GM23338 (cell line): ENCODE measurements at regions not wholly inside any gene's neighbourhood (a gene's known extent, or its start where the extent isn't known, plus 50 kb on each side); places are given as distances from the start of the nearest gene placed in this dataset.

Experiments used
- ATAC-seq: fragments of 200-7000 bp; cut with Tn5 transposase; 3 replicates; pipeline ENCODE4 v1.9.1; 2020
- DNase-seq: peaks from one replicate; pipeline ENCODE4 v3.0.0-alpha.2; 2015; ENCODE audit warnings: low spot score
- H2AFZ ChIP-seq: fragments of 200-600 bp; sonication (generic); 2 replicates; pipeline ENCODE4 v1.8.0; 2016; ENCODE audit warnings: antibody characterized with exemption, mild to moderate bottlenecking, moderate library complexity
- H3F3A ChIP-seq: fragments of 200-600 bp; sonication (generic); replicated peaks from 2 replicates; pipeline ENCODE4 v1.8.0; 2017; ENCODE audit warnings: antibody characterized with exemption, mixed run types, low read depth
- H3K27ac ChIP-seq: fragments of 200-600 bp; sonication (generic); 2 replicates; pipeline ENCODE4 v1.6.1; 2016; ENCODE audit warnings: low read depth
- H3K27me3 ChIP-seq: fragments of 200-600 bp; sonication (generic); 2 replicates; pipeline ENCODE4 v1.8.0; 2016; ENCODE audit warnings: mild to moderate bottlenecking, mixed run types, moderate library complexity; ENCODE audit not compliant: insufficient read depth
- H3K36me3 ChIP-seq: fragments of 200-600 bp; sonication (generic); 2 replicates; pipeline ENCODE4 v1.8.0; 2016; ENCODE audit warnings: mild to moderate bottlenecking; ENCODE audit not compliant: insufficient read depth
- H3K4me1 ChIP-seq: fragments of 200-600 bp; sonication (generic); 2 replicates; pipeline ENCODE4 v1.8.0; 2016; ENCODE audit warnings: mild to moderate bottlenecking, moderate library complexity; ENCODE audit not compliant: insufficient read depth
- H3K4me2 ChIP-seq: fragments of 200-600 bp; sonication (generic); 2 replicates; pipeline ENCODE4 v1.7.1; 2017; ENCODE audit warnings: mixed run types
- H3K4me3 ChIP-seq: fragments of 200-600 bp; sonication (generic); 2 replicates; pipeline ENCODE4 v1.6.1; 2016; ENCODE audit warnings: mixed run types
- H3K79me2 ChIP-seq: fragments of 200-600 bp; sonication (generic); replicated peaks from 2 replicates; pipeline ENCODE4 v1.8.0; 2017; ENCODE audit warnings: mild to moderate bottlenecking; ENCODE audit not compliant: insufficient read depth
- H3K9me2 ChIP-seq: fragments of 200-600 bp; sonication (generic); 2 replicates; pipeline ENCODE4 v1.8.0; 2017; ENCODE audit not compliant: insufficient read depth
- H4K20me1 ChIP-seq: fragments of 200-600 bp; sonication (generic); replicated peaks from 2 replicates; pipeline ENCODE4 v1.8.0; 2017; ENCODE audit warnings: mild to moderate bottlenecking; ENCODE audit not compliant: insufficient read depth
- H3K27ac Mint-ChIP-seq: 2 replicates; pipeline ENCODE4 v1.8.0; 2020; ENCODE audit warnings: inconsistent platforms, mild to moderate bottlenecking, moderate library complexity, mixed read lengths
- H3K27me3 Mint-ChIP-seq: 3 replicates; pipeline ENCODE4 v1.8.0; 2022; ENCODE audit warnings: low read depth, mild to moderate bottlenecking, moderate library complexity, mixed read lengths, inconsistent platforms; ENCODE audit not compliant: insufficient read depth, poor library complexity
- H3K36me3 Mint-ChIP-seq: 3 replicates; pipeline ENCODE4 v1.8.0; 2021; ENCODE audit warnings: low read depth, mild to moderate bottlenecking, inconsistent platforms, moderate library complexity, mixed read lengths
- H3K4me1 Mint-ChIP-seq: 3 replicates; pipeline ENCODE4 v1.8.0; 2020; ENCODE audit warnings: mild to moderate bottlenecking, inconsistent platforms, mixed read lengths
- H3K4me3 Mint-ChIP-seq: 3 replicates; pipeline ENCODE4 v1.8.0; 2021; ENCODE audit warnings: moderate library complexity, mild to moderate bottlenecking, inconsistent platforms, mixed read lengths
- H3K9me3 Mint-ChIP-seq: 3 replicates; pipeline ENCODE4 v1.8.0; 2020; ENCODE audit warnings: moderate library complexity, mild to moderate bottlenecking, inconsistent platforms, mixed read lengths
- CREB1 ChIP-seq: fragments of 250-450 bp; sonication (Bioruptor Pico); IDR thresholded peaks from 2 replicates; pipeline ENCODE4 v1.5.0; 2020; ENCODE audit warnings: low read depth, mild to moderate bottlenecking, moderate library complexity
- EZH2 ChIP-seq: fragments of 200-600 bp; sonication (generic); IDR thresholded peaks from one replicate; pipeline ENCODE4 v1.8.0; 2017; ENCODE audit warnings: antibody characterized with exemption, mild to moderate bottlenecking, low read depth; ENCODE audit not compliant: unreplicated experiment
- EZH2phosphoT487 ChIP-seq: fragments of 200-600 bp; sonication (generic); IDR thresholded peaks from one replicate; pipeline ENCODE4 v1.8.1; 2018; ENCODE audit warnings: antibody characterized with exemption; ENCODE audit not compliant: unreplicated experiment
- JUNB ChIP-seq: IDR thresholded peaks from one replicate; pipeline ENCODE4 v1.6.1; 2016; ENCODE audit warnings: antibody characterized with exemption; ENCODE audit not compliant: unreplicated experiment
- NANOG ChIP-seq: IDR thresholded peaks from 2 replicates; pipeline ENCODE4 v1.6.1; 2016; ENCODE audit warnings: antibody characterized with exemption, borderline replicate concordance
- POLR2AphosphoS5 ChIP-seq: IDR thresholded peaks from 2 replicates; pipeline ENCODE4 v1.6.1; 2016; ENCODE audit warnings: antibody characterized with exemption, low read depth
- STAT1 ChIP-seq: IDR thresholded peaks from one replicate; pipeline ENCODE4 v1.6.1; 2016; ENCODE audit warnings: antibody characterized with exemption; ENCODE audit not compliant: unreplicated experiment
- ZNF114 ChIP-seq: fragments of 250-450 bp; sonication (Bioruptor Pico); IDR thresholded peaks from 2 replicates; pipeline ENCODE4 v1.5.0; 2020; ENCODE audit warnings: mild to moderate bottlenecking, moderate library complexity
- ZNF331 ChIP-seq: fragments of 250-450 bp; sonication (Bioruptor Pico); IDR thresholded peaks from 2 replicates; pipeline ENCODE4 v1.5.0; 2020; ENCODE audit warnings: low read depth, mild to moderate bottlenecking, moderate library complexity
- TF ChIP-seq, protein P1 (sequence below): IDR thresholded peaks from 2 replicates; pipeline ENCODE4 v1.6.1; 2016; ENCODE audit warnings: antibody characterized with exemption
- TF ChIP-seq, protein P2 (sequence below), 2 experiments: fragments of 200-600 bp in 1 of 2; sonication (generic) in 1 of 2; conservative IDR thresholded peaks; 2 replicates each; pipeline versions ENCODE4 v1.5.1 to v1.6.1; 2016 to 2017; ENCODE audit warnings: antibody characterized with exemption in 2 of 2, low read depth in 2 of 2, mild to moderate bottlenecking in 2 of 2, moderate library complexity in 1 of 2

DNA sequence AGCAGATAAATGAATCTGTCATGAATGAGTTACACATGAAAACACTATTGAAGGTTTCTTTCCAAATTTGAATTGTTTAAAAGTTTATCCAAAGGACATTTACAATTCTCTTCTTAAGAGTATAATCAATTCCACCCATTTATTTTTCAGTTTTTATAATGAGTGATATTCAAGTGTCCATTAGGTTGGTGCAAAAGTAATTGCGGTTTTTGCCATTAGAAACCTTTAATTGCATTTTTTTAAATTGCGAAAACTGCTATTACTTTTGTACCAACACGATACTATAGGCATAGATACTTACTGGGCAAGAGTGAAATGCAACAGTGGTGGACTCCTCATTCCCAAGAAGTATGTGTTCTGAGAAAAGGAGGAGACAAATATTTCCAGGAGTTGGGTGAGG lies 422.7 kb upstream of the MON1B start:
- Histone ChIP-seq H3K79me2 (no peaks in the 10 kb centered on the region), H3F3A (no peaks in the 10 kb centered on the region), H2AFZ (no peak overlapping the region), H3K4me2 (no peak overlapping the region), H3K4me3 (no peak overlapping the region), H3K9me2 (0 out of 2 replicates have a peak, but pooled peaks cover 4% of the 10 kb centered on the region), H4K20me1 (no peaks in the 10 kb centered on the region), H3K27ac (no peak overlapping the region), H3K27me3 (no peaks in the 10 kb centered on the region), H3K36me3 (no peaks in the 10 kb centered on the region), H3K4me1 (0 out of 2 replicates have a peak, but pooled peaks cover 8% of the 10 kb centered on the region)
- Mint-ChIP-seq H3K4me1 (peaks cover 4% of the 10 kb centered on the region; the same call in 2 of the 3 replicates), H3K27ac (no peak overlapping the region), H3K4me3 (no peak overlapping the region), H3K36me3 (peaks cover 4% of the 10 kb centered on the region; the same call in 1 of the 3 replicates), H3K27me3 (peaks cover 1% of the 10 kb centered on the region), H3K9me3 (peaks cover 82% of the 10 kb centered on the region)
- TF ChIP-seq EZH2phosphoT487 (no peak), ZNF114 (CRISPR knock-in tag) (no peak), STAT1 (no peak), EZH2 (no peak), JUNB (no peak), NANOG (no peak), POLR2AphosphoS5 (no peak), CREB1 (CRISPR knock-in tag) (no peak), ZNF331 (CRISPR knock-in tag) (no peak)
- TF ChIP-seq, protein P1, sequence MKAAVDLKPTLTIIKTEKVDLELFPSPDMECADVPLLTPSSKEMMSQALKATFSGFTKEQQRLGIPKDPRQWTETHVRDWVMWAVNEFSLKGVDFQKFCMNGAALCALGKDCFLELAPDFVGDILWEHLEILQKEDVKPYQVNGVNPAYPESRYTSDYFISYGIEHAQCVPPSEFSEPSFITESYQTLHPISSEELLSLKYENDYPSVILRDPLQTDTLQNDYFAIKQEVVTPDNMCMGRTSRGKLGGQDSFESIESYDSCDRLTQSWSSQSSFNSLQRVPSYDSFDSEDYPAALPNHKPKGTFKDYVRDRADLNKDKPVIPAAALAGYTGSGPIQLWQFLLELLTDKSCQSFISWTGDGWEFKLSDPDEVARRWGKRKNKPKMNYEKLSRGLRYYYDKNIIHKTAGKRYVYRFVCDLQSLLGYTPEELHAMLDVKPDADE, result no peak
- TF ChIP-seq, protein P2, sequence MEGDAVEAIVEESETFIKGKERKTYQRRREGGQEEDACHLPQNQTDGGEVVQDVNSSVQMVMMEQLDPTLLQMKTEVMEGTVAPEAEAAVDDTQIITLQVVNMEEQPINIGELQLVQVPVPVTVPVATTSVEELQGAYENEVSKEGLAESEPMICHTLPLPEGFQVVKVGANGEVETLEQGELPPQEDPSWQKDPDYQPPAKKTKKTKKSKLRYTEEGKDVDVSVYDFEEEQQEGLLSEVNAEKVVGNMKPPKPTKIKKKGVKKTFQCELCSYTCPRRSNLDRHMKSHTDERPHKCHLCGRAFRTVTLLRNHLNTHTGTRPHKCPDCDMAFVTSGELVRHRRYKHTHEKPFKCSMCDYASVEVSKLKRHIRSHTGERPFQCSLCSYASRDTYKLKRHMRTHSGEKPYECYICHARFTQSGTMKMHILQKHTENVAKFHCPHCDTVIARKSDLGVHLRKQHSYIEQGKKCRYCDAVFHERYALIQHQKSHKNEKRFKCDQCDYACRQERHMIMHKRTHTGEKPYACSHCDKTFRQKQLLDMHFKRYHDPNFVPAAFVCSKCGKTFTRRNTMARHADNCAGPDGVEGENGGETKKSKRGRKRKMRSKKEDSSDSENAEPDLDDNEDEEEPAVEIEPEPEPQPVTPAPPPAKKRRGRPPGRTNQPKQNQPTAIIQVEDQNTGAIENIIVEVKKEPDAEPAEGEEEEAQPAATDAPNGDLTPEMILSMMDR (conservative IDR thresholded peaks at IDR 0.05; ENCODE audit: low read depth in 2 of 2), result no peak
- ATAC-seq, result no peak
- DNase-seq, result no peak

DNA sequence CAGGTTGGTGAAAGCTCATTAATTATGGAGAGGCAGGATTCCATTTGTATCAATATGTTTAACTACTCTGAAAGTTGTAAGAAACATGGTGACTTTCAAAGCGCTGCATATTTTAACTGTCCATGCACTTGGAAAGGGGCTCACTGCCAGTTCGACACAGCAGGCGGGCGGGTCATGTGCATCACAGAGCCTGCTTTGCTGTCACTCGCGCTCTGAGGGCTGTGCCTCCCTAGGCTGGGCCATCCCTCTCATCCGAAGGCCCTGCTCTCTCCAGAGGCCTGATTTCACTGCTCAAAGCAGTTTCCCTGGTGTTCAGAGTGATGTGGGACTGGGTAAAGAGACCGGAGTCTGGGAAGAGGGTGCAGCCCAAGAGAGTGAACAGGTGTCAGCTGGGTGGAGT lies 422.0 kb upstream of the MON1B start:
- H3K9me3 Mint-ChIP-seq, result peaks cover 82% of the 10 kb centered on the region

More for the DNA sequence above, 422.0 kb upstream of the MON1B start:
- Mint-ChIP-seq H3K27me3 (peaks cover 1% of the 10 kb centered on the region), H3K4me3 (no peak overlapping the region), H3K4me1 (peaks cover 4% of the 10 kb centered on the region; the same call in 2 of the 3 replicates), H3K27ac (no peak overlapping the region), H3K36me3 (peaks cover 4% of the 10 kb centered on the region; the same call in 2 of the 3 replicates)
- ATAC-seq (no peak), DNase-seq (no peak)
- no peaks in the 10 kb centered on the region for H4K20me1 ChIP-seq
- no peak overlapping the region for H3K4me2 ChIP-seq
- H3K4me3 ChIP-seq, result no peak overlapping the region
- no peak overlapping the region for H3K27ac ChIP-seq
- H3K79me2 ChIP-seq, result no peaks in the 10 kb centered on the region
- 0 out of 2 replicates have a peak, but pooled peaks cover 8% of the 10 kb centered on the region for H3K4me1 ChIP-seq
- TF ChIP-seq EZH2, result no peak
- TF ChIP-seq, protein P2 (conservative IDR thresholded peaks at IDR 0.05; ENCODE audit: low read depth in 2 of 2), result no peak
- H3K36me3 ChIP-seq, result no peaks in the 10 kb centered on the region
- no peaks in the 10 kb centered on the region for H3F3A ChIP-seq
- no peaks in the 10 kb centered on the region for H3K27me3 ChIP-seq
- H3K9me2 ChIP-seq, result 0 out of 2 replicates have a peak, but pooled peaks cover 4% of the 10 kb centered on the region
- no peak overlapping the region for H2AFZ ChIP-seq
